Mucosa of descending colon (tissue), 3 donors: ENCODE measurements at regions not wholly inside any gene's neighbourhood (a gene's known extent, or its start where the extent isn't known, plus 50 kb on each side); places are given as distances from the start of the nearest gene placed in this dataset.

Source experiments
- ATAC-seq: fragments of 200-7000 bp; cut with Tn5 transposase; one replicate; pipeline ENCODE4 v1.9.1; 2020; ENCODE audit warnings: mild to moderate bottlenecking, moderate library complexity
- DNase-seq, 3 donors: peaks; one replicate each; pipeline ENCODE4 v3.0.0-alpha.2; 2020
- H3K36me3 ChIP-seq: fragments of 200-600 bp; one replicate; pipeline ENCODE4 v1.8.0; 2021; ENCODE audit warnings: low read depth, mild to moderate bottlenecking
- H3K4me1 ChIP-seq: fragments of 200-600 bp; one replicate; pipeline ENCODE4 v1.8.0; 2021; ENCODE audit warnings: low read depth, mild to moderate bottlenecking
- H3K4me3 ChIP-seq: fragments of 200-600 bp; one replicate; pipeline ENCODE4 v1.8.0; 2021; ENCODE audit warnings: mild to moderate bottlenecking
- H3K9me3 ChIP-seq: fragments of 200-600 bp; one replicate; pipeline ENCODE4 v1.8.0; 2021; ENCODE audit warnings: mild to moderate bottlenecking
- intact Hi-C, 2 donors: fragments of 100-400 bp; cut with DNase I in 1 of 2; cut with micrococcal nuclease in 1 of 2; formaldehyde crosslinking; loops; one replicate each; pipeline versions ENCODE4 v1.11.0 to v1.11.1; 2022; cut with DNase I, micrococcal nuclease
- TF ChIP-seq, protein P1 (sequence below): fragments of 200-600 bp; IDR thresholded peaks from one replicate; pipeline ENCODE4 v1.8.0; 2022; ENCODE audit warnings: antibody characterized with exemption, mild to moderate bottlenecking
- donor health status: DM: no; HTN: no; CAD: no; lungs with moderate emphysema.
- donor health status: DM: no; HTN: no; CAD: no.
- donor health status: DM: no; HTN: yes; CAD: no.

DNA sequence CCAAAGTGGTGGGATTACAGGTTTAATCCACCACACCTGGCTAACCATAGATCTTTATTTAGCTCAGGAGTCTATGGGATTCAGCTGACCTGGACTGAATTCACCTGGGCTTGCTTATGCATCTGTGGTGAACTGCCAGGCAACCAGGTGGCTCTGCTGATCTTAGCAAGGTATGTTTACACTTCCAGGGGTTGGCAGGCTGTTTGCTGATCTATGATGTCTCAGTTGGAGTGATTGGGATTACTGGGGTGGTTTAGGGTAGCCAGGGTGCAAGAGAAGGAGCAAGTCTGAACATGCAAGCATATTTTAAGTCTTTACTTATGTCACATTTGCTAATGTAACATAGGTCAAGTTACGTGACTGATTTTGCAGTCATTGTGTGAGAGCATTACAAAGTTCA is 63.6 kb upstream of the JAK2 start:
- H3K9me3 ChIP-seq, result peaks cover 7% of the 10 kb centered on the region
- TF ChIP-seq, protein P1, sequence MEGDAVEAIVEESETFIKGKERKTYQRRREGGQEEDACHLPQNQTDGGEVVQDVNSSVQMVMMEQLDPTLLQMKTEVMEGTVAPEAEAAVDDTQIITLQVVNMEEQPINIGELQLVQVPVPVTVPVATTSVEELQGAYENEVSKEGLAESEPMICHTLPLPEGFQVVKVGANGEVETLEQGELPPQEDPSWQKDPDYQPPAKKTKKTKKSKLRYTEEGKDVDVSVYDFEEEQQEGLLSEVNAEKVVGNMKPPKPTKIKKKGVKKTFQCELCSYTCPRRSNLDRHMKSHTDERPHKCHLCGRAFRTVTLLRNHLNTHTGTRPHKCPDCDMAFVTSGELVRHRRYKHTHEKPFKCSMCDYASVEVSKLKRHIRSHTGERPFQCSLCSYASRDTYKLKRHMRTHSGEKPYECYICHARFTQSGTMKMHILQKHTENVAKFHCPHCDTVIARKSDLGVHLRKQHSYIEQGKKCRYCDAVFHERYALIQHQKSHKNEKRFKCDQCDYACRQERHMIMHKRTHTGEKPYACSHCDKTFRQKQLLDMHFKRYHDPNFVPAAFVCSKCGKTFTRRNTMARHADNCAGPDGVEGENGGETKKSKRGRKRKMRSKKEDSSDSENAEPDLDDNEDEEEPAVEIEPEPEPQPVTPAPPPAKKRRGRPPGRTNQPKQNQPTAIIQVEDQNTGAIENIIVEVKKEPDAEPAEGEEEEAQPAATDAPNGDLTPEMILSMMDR, result no peak
- no peak for DNase-seq
- no peaks in the 10 kb centered on the region for H3K36me3 ChIP-seq
- no peak for ATAC-seq
- no peaks in the 10 kb centered on the region for H3K4me1 ChIP-seq
- H3K4me3 ChIP-seq, result no peak overlapping the region
- intact Hi-C loops, result no loop called here

DNA sequence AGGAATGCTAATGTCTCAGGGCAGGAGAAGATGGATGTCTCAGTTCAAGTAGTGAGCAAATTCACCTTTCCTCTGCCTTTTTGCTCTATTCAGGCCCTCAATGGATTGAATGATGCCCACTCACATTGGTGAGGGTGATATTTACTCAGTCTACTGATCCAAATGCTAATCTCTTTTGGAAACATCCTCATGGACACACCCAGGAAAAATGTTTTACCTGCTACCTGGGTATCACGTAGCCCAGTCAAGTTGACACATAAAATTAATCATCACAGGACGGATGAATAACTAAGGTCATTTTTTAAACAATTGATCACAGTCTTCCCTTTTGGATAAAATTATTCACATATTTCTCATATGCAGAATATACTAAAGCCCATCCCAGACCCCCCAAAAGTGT is 63.0 kb upstream of the JAK2 start:
- H3K9me3 ChIP-seq, result peaks cover 7% of the 10 kb centered on the region
- H3K4me3 ChIP-seq, result no peak overlapping the region
- intact Hi-C loops, result no loop called here
- TF ChIP-seq, protein P1, result no peak
- no peaks in the 10 kb centered on the region for H3K36me3 ChIP-seq
- DNase-seq (no peak), ATAC-seq (no peak)
- no peaks in the 10 kb centered on the region for H3K4me1 ChIP-seq

DNA sequence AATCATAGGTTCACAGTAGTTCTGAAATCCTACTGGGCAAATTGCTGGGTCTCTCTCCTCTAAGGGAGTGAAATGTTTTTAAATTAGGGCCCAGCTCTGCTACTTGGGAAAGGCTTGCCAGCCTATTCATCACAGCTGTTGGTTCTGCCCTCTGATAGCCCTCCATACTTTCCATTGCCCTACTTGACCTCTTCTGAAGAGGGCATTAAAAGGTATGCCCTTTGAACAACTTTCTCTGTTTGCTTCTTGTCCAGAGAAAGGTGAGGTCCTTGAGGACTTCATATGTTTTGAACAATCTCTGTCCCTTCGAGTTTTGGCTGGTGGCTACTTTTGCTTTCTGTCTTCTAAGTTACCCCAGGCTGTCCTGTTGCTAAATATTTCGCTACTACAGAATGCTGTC is 62.3 kb upstream of the JAK2 start:
- intact Hi-C loops, result no loop called here
- H3K36me3 ChIP-seq, result no peaks in the 10 kb centered on the region
- no peak for DNase-seq
- H3K4me1 ChIP-seq, result no peaks in the 10 kb centered on the region
- H3K9me3 ChIP-seq, result peaks cover 7% of the 10 kb centered on the region
- H3K4me3 ChIP-seq, result no peak overlapping the region
- TF ChIP-seq, protein P1, result no peak
- ATAC-seq, result no peak

DNA sequence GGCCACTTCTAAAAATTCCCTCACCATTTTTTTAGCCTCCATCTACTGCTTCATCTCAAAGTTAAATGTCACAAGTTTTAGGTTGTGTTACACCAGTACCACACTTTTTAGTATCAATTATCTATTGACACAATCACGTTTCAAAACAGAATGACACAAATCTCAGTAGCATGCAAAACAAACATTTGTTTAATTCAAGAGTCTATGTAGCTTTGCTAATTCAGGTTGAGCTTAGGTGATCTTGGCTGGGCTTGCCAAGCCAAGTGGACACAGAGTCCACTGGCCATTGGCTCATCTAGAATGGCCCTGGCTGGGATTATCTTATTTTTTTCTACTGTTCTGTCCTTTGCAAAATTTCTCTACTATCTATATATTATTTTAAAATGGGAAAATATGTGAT is 61.9 kb upstream of the JAK2 start:
- intact Hi-C loops, result no loop called here
- Histone ChIP-seq H3K4me1 (no peaks in the 10 kb centered on the region), H3K9me3 (peaks cover 7% of the 10 kb centered on the region), H3K36me3 (no peaks in the 10 kb centered on the region), H3K4me3 (no peak overlapping the region)
- DNase-seq, result no peak
- ATAC-seq, result no peak
- TF ChIP-seq, protein P1, result no peak

DNA sequence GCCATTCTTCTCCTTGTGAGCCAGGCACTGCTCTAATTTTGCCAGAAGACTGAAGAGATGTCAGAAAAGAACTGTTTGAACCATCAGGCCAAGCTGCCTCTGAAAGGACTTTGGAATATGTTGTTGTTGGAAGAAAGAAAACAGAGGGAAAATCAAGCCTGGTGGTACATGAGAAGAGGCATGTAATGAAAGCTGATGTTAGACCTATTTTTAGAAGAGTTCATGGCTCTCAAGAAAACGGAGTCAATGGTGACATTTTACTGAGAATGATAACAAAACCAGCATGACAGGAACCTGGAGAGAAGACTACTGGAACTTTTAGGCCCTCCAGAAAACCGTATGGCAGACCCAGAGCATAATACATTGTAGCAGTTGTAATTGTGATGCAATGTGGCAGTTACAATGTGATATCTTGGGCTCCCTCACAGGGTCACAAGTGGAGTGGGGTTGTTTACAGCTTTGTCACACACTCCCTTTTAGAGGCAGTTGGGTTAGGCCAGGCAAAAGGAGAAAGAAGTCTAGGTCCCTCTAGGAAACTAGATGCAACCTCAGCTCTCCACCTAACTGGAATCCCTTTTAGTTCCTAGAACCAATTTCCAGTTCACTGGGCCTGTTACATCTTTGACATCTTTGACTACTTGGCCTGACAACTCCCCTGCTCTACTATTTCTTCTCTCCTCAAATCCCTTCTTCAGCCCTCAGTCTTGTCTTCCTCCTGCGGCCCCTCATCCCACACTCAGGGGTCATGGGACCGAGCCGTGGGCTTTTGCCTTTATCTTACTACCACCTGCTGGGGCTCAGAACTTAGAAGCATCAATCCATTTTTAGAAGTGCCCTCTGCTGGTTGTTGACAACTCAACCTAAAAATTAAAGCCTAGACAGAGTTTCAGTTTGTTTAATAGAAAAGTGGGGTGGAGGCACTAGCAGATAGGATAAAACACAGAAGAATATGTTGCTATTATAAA is 61.2 kb upstream of the JAK2 start:
- peaks cover 7% of the 10 kb centered on the region for H3K9me3 ChIP-seq
- DNase-seq, result peak in 1 of 3 donors; percentile 33
- intact Hi-C loops, result no loop called here
- peak; percentile 36 for ATAC-seq
- no peaks in the 10 kb centered on the region for H3K36me3 ChIP-seq
- H3K4me1 ChIP-seq, result no peaks in the 10 kb centered on the region
- no peak overlapping the region for H3K4me3 ChIP-seq
- TF ChIP-seq, protein P1, result no peak
